ENCODE measurements at regions not wholly inside any gene's neighbourhood (a gene's known extent, or its start where the extent isn't known, plus 50 kb on each side); places are given as distances from the start of the nearest gene placed in this dataset.
"Not testable (repeated sequence)": the region's sequence is repeated elsewhere in the genome, so short reads cannot be mapped to it uniquely, and the experiment has no call there.

GRCh38 chr9:30250872-30251271, 2133.6 kb upstream of the ACO1 start:
- CTCF ChIA-PET: no interaction called here
- H3K4me3 ChIP-seq (ENCODE audit: control insufficient read depth in 1 of 7, extremely low read depth in 1 of 7, insufficient read depth in 4 of 7, low read depth in 2 of 7, low read length in 6 of 7): no peak overlapping the region
- no peak overlapping the region for H3K27ac ChIP-seq (ENCODE audit: insufficient read depth in 1 of 2, low read depth in 1 of 2, low read length in 2 of 2, poor library complexity in 1 of 2, severe bottlenecking in 2 of 2)
- H3K4me1 ChIP-seq (ENCODE audit: control extremely low read depth in 1 of 4, control insufficient read depth in 4 of 4, insufficient read depth in 4 of 4, low read length in 3 of 4): no peaks in the 10 kb centered on the region
- H3K9me3 ChIP-seq (ENCODE audit: control extremely low read depth in 1 of 5, control insufficient read depth in 4 of 5, insufficient read depth in 2 of 5, low read depth in 1 of 5, low read length in 4 of 5): no peaks in the 10 kb centered on the region
- H3K36me3 ChIP-seq (ENCODE audit: control insufficient read depth in 4 of 4, insufficient read depth in 4 of 4, low read length in 3 of 4): no peaks in the 10 kb centered on the region
- POLR2A ChIA-PET: no interaction called here
- H3K27me3 ChIP-seq (replicated peaks in 2 of 5; ENCODE audit: control insufficient read depth in 4 of 5, insufficient read depth in 5 of 5, low read length in 4 of 5): peaks cover 0 to 1% (median 0%) of the 10 kb centered on the region in 5 experiments
- no peak for DNase-seq
- 50% methylated on average over 1 of the region's 1 CpG for WGBS (ENCODE audit: insufficient coverage)

DNA sequence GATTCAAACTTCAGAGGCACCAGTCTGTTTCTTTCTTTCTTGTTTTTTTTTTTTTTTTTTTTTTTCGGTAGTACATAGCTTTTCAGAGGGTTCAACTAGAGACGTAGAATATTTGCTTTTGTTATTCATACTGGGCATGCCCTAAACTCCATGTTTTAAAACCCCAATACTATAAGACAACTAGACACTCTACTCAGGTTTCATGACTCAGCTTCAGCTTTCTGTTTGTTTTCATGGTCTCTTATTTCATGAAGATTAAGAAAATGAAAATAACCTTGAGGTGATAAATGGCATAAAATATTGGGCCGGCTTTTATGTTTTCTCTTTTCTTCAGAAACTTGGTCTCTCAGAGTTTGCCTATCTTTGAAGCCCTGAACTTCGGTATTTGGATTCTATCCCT, 2126.3 kb upstream of the ACO1 start:
- Histone ChIP-seq H3K27me3 (replicated peaks in 2 of 5; ENCODE audit: control insufficient read depth in 4 of 5, insufficient read depth in 5 of 5, low read length in 4 of 5) (no peaks in the 10 kb centered on the region), H3K9me3 (ENCODE audit: control extremely low read depth in 1 of 5, control insufficient read depth in 4 of 5, insufficient read depth in 2 of 5, low read depth in 1 of 5, low read length in 4 of 5) (no peaks in the 10 kb centered on the region), H3K4me1 (ENCODE audit: control extremely low read depth in 1 of 4, control insufficient read depth in 4 of 4, insufficient read depth in 4 of 4, low read length in 3 of 4) (no peaks in the 10 kb centered on the region), H3K4me3 (ENCODE audit: control insufficient read depth in 1 of 7, extremely low read depth in 1 of 7, insufficient read depth in 4 of 7, low read depth in 2 of 7, low read length in 6 of 7) (no peak overlapping the region), H3K36me3 (ENCODE audit: control insufficient read depth in 4 of 4, insufficient read depth in 4 of 4, low read length in 3 of 4) (no peaks in the 10 kb centered on the region), H3K27ac (ENCODE audit: insufficient read depth in 1 of 2, low read depth in 1 of 2, low read length in 2 of 2, poor library complexity in 1 of 2, severe bottlenecking in 2 of 2) (no peak overlapping the region)
- 100% methylated on average over 1 of the region's 4 CpGs for WGBS (ENCODE audit: insufficient coverage)
- no peak for DNase-seq
- ChIA-PET CTCF (no interaction called here), POLR2A (no interaction called here)

DNA sequence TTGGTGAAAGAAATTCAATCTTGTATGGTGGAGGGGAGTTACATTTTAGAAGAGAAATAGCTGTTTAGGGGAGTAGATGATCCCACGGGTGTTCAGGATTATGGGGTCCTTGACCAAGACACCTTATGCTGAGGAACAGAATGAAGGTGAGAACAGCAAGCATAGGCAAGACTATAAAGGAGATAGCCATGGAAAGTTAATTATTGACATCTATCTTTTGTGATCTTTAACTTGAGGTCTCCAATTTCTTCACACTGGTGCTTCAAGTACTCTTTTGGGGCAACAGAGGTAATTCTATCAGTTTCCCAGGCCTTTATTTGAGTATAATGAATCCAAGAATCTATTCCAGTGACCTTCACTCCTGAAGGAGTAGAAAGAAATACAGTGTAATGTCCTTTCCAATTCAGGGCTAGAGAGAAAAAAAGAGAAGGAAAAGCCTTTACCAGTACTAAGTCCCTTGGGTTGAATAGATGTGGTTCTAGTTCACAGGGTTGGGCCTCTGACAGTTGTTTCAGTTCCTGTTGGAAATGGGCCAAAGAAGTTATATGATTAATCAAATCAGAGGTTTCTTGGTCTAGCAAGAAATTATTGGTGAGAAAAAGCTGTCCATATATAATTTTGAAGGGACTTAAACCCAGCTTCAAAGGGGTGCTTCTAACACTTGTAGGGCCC, 2104.1 kb upstream of the ACO1 start:
- Histone ChIP-seq H3K9me3 (ENCODE audit: control extremely low read depth in 1 of 5, control insufficient read depth in 4 of 5, insufficient read depth in 2 of 5, low read depth in 1 of 5, low read length in 4 of 5) (peaks cover 0 to 3% (median 0%) of the 10 kb centered on the region in 5 experiments), H3K4me3 (ENCODE audit: control insufficient read depth in 1 of 7, extremely low read depth in 1 of 7, insufficient read depth in 4 of 7, low read depth in 2 of 7, low read length in 6 of 7) (no peak overlapping the region), H3K36me3 (ENCODE audit: control insufficient read depth in 4 of 4, insufficient read depth in 4 of 4, low read length in 3 of 4) (no peaks in the 10 kb centered on the region), H3K27me3 (replicated peaks in 2 of 5; ENCODE audit: control insufficient read depth in 4 of 5, insufficient read depth in 5 of 5, low read length in 4 of 5) (no peaks in the 10 kb centered on the region), H3K27ac (ENCODE audit: insufficient read depth in 1 of 2, low read depth in 1 of 2, low read length in 2 of 2, poor library complexity in 1 of 2, severe bottlenecking in 2 of 2) (no peak overlapping the region), H3K4me1 (ENCODE audit: control extremely low read depth in 1 of 4, control insufficient read depth in 4 of 4, insufficient read depth in 4 of 4, low read length in 3 of 4) (no peaks in the 10 kb centered on the region)
- POLR2A ChIA-PET: no interaction called here
- CTCF ChIA-PET: no interaction called here
- WGBS (ENCODE audit: insufficient coverage): 100% methylated on average over 1 of the region's 1 CpG
- DNase-seq: no peak

DNA sequence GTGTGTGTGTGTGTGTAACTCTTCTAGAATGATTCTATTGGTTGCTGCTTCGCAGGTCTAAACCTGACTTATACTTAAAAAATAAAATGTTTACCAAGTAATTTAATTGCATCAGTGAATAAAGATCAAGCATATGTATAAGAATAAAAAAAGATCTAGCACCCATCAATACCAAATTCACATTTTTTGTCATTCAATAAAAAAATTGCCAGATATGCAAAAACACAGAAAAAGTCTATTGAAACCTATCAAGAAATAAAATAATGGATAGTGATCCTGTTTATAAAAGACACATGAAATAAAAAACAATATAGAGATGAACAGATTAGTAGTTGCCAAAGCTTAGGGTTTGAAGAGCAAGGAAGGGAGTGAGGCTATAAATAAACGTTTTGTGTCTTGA, 2095.0 kb upstream of the ACO1 start:
- H3K4me3 ChIP-seq (ENCODE audit: control insufficient read depth in 1 of 7, extremely low read depth in 1 of 7, insufficient read depth in 4 of 7, low read depth in 2 of 7, low read length in 6 of 7): no peak overlapping the region
- ChIA-PET POLR2A (no interaction called here), CTCF (no interaction called here)
- H3K4me1 ChIP-seq (ENCODE audit: control extremely low read depth in 1 of 4, control insufficient read depth in 4 of 4, insufficient read depth in 4 of 4, low read length in 3 of 4): no peaks in the 10 kb centered on the region
- no peaks in the 10 kb centered on the region for H3K36me3 ChIP-seq (ENCODE audit: control insufficient read depth in 4 of 4, insufficient read depth in 4 of 4, low read length in 3 of 4)
- no peaks in the 10 kb centered on the region for H3K9me3 ChIP-seq (ENCODE audit: control extremely low read depth in 1 of 5, control insufficient read depth in 4 of 5, insufficient read depth in 2 of 5, low read depth in 1 of 5, low read length in 4 of 5)
- no peaks in the 10 kb centered on the region for H3K27me3 ChIP-seq (replicated peaks in 2 of 5; ENCODE audit: control insufficient read depth in 4 of 5, insufficient read depth in 5 of 5, low read length in 4 of 5)
- DNase-seq: no peak
- no peak overlapping the region for H3K27ac ChIP-seq (ENCODE audit: insufficient read depth in 1 of 2, low read depth in 1 of 2, low read length in 2 of 2, poor library complexity in 1 of 2, severe bottlenecking in 2 of 2)
- WGBS (ENCODE audit: insufficient coverage): no CpG with 5 or more reads among the region's 2 CpGs

GRCh38 chr9:30292026-30292425, 2092.4 kb upstream of the ACO1 start:
- CTCF ChIA-PET, POLR2A ChIA-PET: not testable (repeated sequence)

GRCh38 chr9:30293231-30293630, 2091.2 kb upstream of the ACO1 start:
- CTCF ChIA-PET: no interaction called here
- no peak for DNase-seq
- Histone ChIP-seq H3K27me3 (replicated peaks in 2 of 5; ENCODE audit: control insufficient read depth in 4 of 5, insufficient read depth in 5 of 5, low read length in 4 of 5) (no peaks in the 10 kb centered on the region), H3K36me3 (ENCODE audit: control insufficient read depth in 4 of 4, insufficient read depth in 4 of 4, low read length in 3 of 4) (no peaks in the 10 kb centered on the region), H3K4me1 (ENCODE audit: control extremely low read depth in 1 of 4, control insufficient read depth in 4 of 4, insufficient read depth in 4 of 4, low read length in 3 of 4) (no peaks in the 10 kb centered on the region), H3K9me3 (ENCODE audit: control extremely low read depth in 1 of 5, control insufficient read depth in 4 of 5, insufficient read depth in 2 of 5, low read depth in 1 of 5, low read length in 4 of 5) (no peaks in the 10 kb centered on the region), H3K4me3 (ENCODE audit: control insufficient read depth in 1 of 7, extremely low read depth in 1 of 7, insufficient read depth in 4 of 7, low read depth in 2 of 7, low read length in 6 of 7) (no peak overlapping the region), H3K27ac (ENCODE audit: insufficient read depth in 1 of 2, low read depth in 1 of 2, low read length in 2 of 2, poor library complexity in 1 of 2, severe bottlenecking in 2 of 2) (no peak overlapping the region)
- 88% methylated on average over 1 of the region's 1 CpG for WGBS (ENCODE audit: insufficient coverage)
- POLR2A ChIA-PET: no interaction called here

More at GRCh38 chr9:30292026-30292425, 2092.4 kb upstream of the ACO1 start:
- not testable (repeated sequence) for H3K4me3 ChIP-seq (ENCODE audit: control insufficient read depth in 1 of 7, extremely low read depth in 1 of 7, insufficient read depth in 4 of 7, low read depth in 2 of 7, low read length in 6 of 7); H3K27ac ChIP-seq (ENCODE audit: insufficient read depth in 1 of 2, low read depth in 1 of 2, low read length in 2 of 2, poor library complexity in 1 of 2, severe bottlenecking in 2 of 2); H3K9me3 ChIP-seq (ENCODE audit: control extremely low read depth in 1 of 5, control insufficient read depth in 4 of 5, insufficient read depth in 2 of 5, low read depth in 1 of 5, low read length in 4 of 5); H3K36me3 ChIP-seq (ENCODE audit: control insufficient read depth in 4 of 4, insufficient read depth in 4 of 4, low read length in 3 of 4); DNase-seq; H3K4me1 ChIP-seq (ENCODE audit: control extremely low read depth in 1 of 4, control insufficient read depth in 4 of 4, insufficient read depth in 4 of 4, low read length in 3 of 4); H3K27me3 ChIP-seq (replicated peaks in 2 of 5; ENCODE audit: control insufficient read depth in 4 of 5, insufficient read depth in 5 of 5, low read length in 4 of 5)

DNA sequence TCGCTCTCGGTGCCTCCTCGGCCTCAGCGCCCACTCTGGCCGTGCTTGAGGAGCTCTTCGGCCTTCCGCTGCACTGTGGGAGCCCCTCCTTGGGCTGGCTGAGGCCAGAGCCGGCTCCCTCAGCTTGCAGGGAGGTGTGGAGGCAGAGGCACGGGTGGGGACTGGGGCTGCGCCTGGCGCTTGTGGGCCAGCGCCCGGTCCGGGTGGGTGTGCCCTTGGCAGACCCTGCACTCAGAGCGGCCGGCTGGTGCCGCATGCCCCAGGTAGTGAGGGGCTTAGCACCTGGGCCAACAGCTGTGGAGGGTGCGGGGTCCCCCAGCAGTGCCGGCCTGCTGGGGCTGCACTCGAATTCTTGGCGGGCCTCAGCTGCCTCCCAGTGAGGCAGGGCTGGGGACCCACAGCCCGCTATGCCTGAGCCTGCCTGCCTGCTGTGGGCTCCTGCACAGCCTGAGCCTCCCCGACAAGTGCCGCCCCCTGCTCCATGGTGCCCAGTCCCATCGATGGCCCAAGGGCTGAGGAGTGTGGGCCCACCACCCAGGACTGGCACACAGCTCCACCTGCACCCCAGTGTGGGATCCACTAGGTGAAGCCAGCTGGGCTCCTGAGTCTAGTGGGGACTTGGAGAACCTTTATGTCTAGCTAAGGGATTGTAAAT, 2085.2 kb upstream of the ACO1 start:
- H3K27me3 ChIP-seq (replicated peaks in 2 of 5; ENCODE audit: control insufficient read depth in 4 of 5, insufficient read depth in 5 of 5, low read length in 4 of 5): no peaks in the 10 kb centered on the region

More for the DNA sequence above, 2085.2 kb upstream of the ACO1 start:
- Histone ChIP-seq H3K27ac (ENCODE audit: insufficient read depth in 1 of 2, low read depth in 1 of 2, low read length in 2 of 2, poor library complexity in 1 of 2, severe bottlenecking in 2 of 2) (no peak overlapping the region), H3K36me3 (ENCODE audit: control insufficient read depth in 4 of 4, insufficient read depth in 4 of 4, low read length in 3 of 4) (no peaks in the 10 kb centered on the region), H3K4me1 (ENCODE audit: control extremely low read depth in 1 of 4, control insufficient read depth in 4 of 4, insufficient read depth in 4 of 4, low read length in 3 of 4) (peaks cover 0 to 14% (median under 1%) of the 10 kb centered on the region in 4 experiments), H3K9me3 (ENCODE audit: control extremely low read depth in 1 of 5, control insufficient read depth in 4 of 5, insufficient read depth in 2 of 5, low read depth in 1 of 5, low read length in 4 of 5) (peaks cover 0 to 3% (median 0%) of the 10 kb centered on the region in 5 experiments), H3K4me3 (ENCODE audit: control insufficient read depth in 1 of 7, extremely low read depth in 1 of 7, insufficient read depth in 4 of 7, low read depth in 2 of 7, low read length in 6 of 7) (no peak overlapping the region)
- 98% methylated on average over 24 of the region's 25 CpGs for WGBS (ENCODE audit: insufficient coverage)
- DNase-seq: no peak
- CTCF ChIA-PET: no interaction called here
- POLR2A ChIA-PET: no interaction called here
